NB4 (cell line): ENCODE measurements at regions not wholly inside any gene's neighbourhood (a gene's known extent, or its start where the extent isn't known, plus 50 kb on each side); places are given as distances from the start of the nearest gene placed in this dataset.
"Not testable (repeated sequence)": the region's sequence is repeated elsewhere in the genome, so short reads cannot be mapped to it uniquely, and the experiment has no call there.

Source experiments
- POLR2A ChIP-seq: IDR thresholded peaks from 2 replicates; pipeline ENCODE4 v1.6.1; 2011; ENCODE audit warnings: mild to moderate bottlenecking; ENCODE audit not compliant: insufficient read length; ENCODE audit errors: extremely low read depth
- TF ChIP-seq, protein P1 (sequence below): IDR thresholded peaks from one replicate; pipeline ENCODE4 v1.5.1; 2012; ENCODE audit warnings: low read depth, low read length

DNA sequence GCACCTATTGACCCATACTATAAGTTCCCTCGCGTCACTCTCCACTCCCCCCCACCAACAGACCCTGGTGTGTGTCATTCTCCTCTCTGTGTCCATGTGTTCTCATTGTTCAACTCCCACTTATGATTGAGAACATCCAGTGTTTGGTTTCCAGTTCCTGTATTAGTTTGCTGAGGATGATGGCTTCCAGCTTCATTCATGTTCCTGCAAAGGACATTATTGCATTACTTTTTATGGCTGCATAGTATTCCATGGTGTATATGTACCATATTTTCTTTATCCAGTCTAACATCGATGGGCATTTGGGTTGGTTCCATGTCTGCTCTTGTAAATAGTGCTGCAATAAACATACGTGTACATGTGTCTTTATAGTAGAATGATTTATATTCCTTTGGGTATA, 709.6 kb upstream of the ZNF608 start:
- TF ChIP-seq, protein P1, sequence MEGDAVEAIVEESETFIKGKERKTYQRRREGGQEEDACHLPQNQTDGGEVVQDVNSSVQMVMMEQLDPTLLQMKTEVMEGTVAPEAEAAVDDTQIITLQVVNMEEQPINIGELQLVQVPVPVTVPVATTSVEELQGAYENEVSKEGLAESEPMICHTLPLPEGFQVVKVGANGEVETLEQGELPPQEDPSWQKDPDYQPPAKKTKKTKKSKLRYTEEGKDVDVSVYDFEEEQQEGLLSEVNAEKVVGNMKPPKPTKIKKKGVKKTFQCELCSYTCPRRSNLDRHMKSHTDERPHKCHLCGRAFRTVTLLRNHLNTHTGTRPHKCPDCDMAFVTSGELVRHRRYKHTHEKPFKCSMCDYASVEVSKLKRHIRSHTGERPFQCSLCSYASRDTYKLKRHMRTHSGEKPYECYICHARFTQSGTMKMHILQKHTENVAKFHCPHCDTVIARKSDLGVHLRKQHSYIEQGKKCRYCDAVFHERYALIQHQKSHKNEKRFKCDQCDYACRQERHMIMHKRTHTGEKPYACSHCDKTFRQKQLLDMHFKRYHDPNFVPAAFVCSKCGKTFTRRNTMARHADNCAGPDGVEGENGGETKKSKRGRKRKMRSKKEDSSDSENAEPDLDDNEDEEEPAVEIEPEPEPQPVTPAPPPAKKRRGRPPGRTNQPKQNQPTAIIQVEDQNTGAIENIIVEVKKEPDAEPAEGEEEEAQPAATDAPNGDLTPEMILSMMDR: not testable (repeated sequence)
- not testable (repeated sequence) for TF ChIP-seq POLR2A
